GM18499 (cell line): ENCODE measurements at regions not wholly inside any gene's neighbourhood (a gene's known extent, or its start where the extent isn't known, plus 50 kb on each side); places are given as distances from the start of the nearest gene placed in this dataset.
"Not testable (repeated sequence)": the region's sequence is repeated elsewhere in the genome, so short reads cannot be mapped to it uniquely, and the experiment has no call there.

Experiments used
- ATAC-seq: cut with Tn5 transposase; IDR thresholded peaks from one replicate; pipeline ENCODE4 v1.9.1; 2021; ENCODE audit warnings: moderate number of reproducible peaks; ENCODE audit not compliant: insufficient read depth, unreplicated experiment

GRCh38 chr1:90220496-90220895 is 225.6 kb downstream of the ZNF326 start:
- ATAC-seq, result no peak

GRCh38 chr1:90219166-90219871 is 224.4 kb downstream of the ZNF326 start:
- ATAC-seq, result not testable (repeated sequence)

GRCh38 chr1:90210633-90211491 is 216.0 kb downstream of the ZNF326 start:
- ATAC-seq, result no peak

GRCh38 chr1:90208949-90209348 is 214.0 kb downstream of the ZNF326 start:
- no peak for ATAC-seq

GRCh38 chr1:90206260-90206659 is 211.3 kb downstream of the ZNF326 start:
- ATAC-seq, result no peak

- ATAC-seq, result no peak
Observed at GRCh38 chr1:90204780-90205179, 209.9 kb downstream of the ZNF326 start.

- no peak for ATAC-seq
Observed at GRCh38 chr1:90204023-90204590, 209.2 kb downstream of the ZNF326 start.

- no peak for ATAC-seq
Observed at GRCh38 chr1:90201467-90202358, 206.8 kb downstream of the ZNF326 start.

- ATAC-seq, result no peak
Observed at GRCh38 chr1:90200646-90201205, 205.8 kb downstream of the ZNF326 start.

- ATAC-seq, result no peak
Observed at GRCh38 chr1:90198616-90199332, 203.9 kb downstream of the ZNF326 start.

GRCh38 chr1:90193116-90193515 is 198.2 kb downstream of the ZNF326 start:
- ATAC-seq, result no peak

- no peak for ATAC-seq
Observed at GRCh38 chr1:90192408-90192807, 197.5 kb downstream of the ZNF326 start.

- ATAC-seq, result no peak
Observed at GRCh38 chr1:90190523-90190922, 195.6 kb downstream of the ZNF326 start.

GRCh38 chr1:90189889-90190288 is 195.0 kb downstream of the ZNF326 start:
- no peak for ATAC-seq

- no peak for ATAC-seq
Observed at GRCh38 chr1:90187323-90187585, 192.3 kb downstream of the ZNF326 start.

- ATAC-seq, result no peak
Observed at GRCh38 chr1:90186506-90187322, 191.8 kb downstream of the ZNF326 start.

- no peak for ATAC-seq
Observed at GRCh38 chr1:90176530-90176929, 181.6 kb downstream of the ZNF326 start.

- no peak for ATAC-seq
Observed at GRCh38 chr1:90175490-90176167, 180.7 kb downstream of the ZNF326 start.
